ENCODE measurements at regions not wholly inside any gene's neighbourhood (a gene's known extent, or its start where the extent isn't known, plus 50 kb on each side); places are given as distances from the start of the nearest gene placed in this dataset.

DNA sequence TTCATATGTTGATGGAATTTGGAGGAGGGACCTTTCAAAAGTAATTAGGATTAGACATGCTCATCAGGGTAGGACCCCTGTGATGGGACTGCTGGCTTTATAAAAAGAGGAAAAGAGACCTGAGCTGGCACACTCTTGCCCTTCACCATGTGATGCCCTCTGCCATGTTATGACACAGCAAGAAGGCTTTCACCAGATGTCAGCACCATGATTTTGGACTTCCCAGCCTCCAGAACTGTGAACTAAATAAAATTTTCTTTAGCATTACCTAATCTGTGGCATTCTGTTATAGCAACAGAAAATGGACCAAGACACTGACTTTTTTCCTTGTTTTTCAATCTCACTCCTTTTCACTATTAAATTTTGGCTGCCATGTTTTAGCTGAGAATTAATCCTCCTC lies 105.0 kb upstream of the TMPO start:
- H3K27me3 ChIP-seq (replicated peaks; ENCODE audit: insufficient read depth) = no peaks in the 10 kb centered on the region
- no peaks in the 10 kb centered on the region for H3K36me3 ChIP-seq
- H3K9me3 ChIP-seq = no peaks in the 10 kb centered on the region
- H3K27ac ChIP-seq = no peak overlapping the region
- H3K4me3 ChIP-seq = no peak overlapping the region
- ATAC-seq (ENCODE audit: insufficient number of reproducible peaks, low FRiP score, low read depth) = no peak
- DNase-seq (ENCODE audit: low spot score) = no peak
- TF ChIP-seq, protein P1, sequence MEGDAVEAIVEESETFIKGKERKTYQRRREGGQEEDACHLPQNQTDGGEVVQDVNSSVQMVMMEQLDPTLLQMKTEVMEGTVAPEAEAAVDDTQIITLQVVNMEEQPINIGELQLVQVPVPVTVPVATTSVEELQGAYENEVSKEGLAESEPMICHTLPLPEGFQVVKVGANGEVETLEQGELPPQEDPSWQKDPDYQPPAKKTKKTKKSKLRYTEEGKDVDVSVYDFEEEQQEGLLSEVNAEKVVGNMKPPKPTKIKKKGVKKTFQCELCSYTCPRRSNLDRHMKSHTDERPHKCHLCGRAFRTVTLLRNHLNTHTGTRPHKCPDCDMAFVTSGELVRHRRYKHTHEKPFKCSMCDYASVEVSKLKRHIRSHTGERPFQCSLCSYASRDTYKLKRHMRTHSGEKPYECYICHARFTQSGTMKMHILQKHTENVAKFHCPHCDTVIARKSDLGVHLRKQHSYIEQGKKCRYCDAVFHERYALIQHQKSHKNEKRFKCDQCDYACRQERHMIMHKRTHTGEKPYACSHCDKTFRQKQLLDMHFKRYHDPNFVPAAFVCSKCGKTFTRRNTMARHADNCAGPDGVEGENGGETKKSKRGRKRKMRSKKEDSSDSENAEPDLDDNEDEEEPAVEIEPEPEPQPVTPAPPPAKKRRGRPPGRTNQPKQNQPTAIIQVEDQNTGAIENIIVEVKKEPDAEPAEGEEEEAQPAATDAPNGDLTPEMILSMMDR (IDR thresholded peaks at IDR 0.05) = no peak
- H3K4me1 ChIP-seq (ENCODE audit: control insufficient read depth in 1 of 2, low read depth in 2 of 2) = no peaks in the 10 kb centered on the region

DNA sequence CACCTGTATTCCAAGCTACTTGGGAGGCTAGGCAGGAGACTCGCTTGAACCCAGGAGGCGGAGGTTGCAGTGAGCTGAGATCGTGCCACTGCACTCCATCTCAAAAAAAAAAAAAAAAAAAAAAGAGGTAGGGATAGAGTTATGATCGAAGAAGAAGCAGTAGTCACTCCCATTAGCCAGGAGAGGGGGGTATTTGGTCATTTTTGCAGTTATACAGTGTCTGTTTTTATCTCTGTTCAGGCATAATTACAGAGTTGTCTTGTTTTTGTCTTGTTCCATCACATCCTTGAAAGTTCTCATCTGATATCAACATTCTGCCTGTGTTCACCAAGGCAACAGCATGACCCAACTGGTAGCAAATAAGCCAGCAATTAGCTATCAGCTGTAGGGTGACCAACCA lies 98.5 kb upstream of the TMPO start:
- no peaks in the 10 kb centered on the region for H3K36me3 ChIP-seq
- H3K27me3 ChIP-seq (replicated peaks; ENCODE audit: insufficient read depth) = no peaks in the 10 kb centered on the region
- peaks cover 12 to 28% of the 10 kb centered on the region in 2 donors for H3K4me1 ChIP-seq (ENCODE audit: control insufficient read depth in 1 of 2, low read depth in 2 of 2)
- H3K27ac ChIP-seq = peak overlapping the region in 1 of 2 donors; percentile 89
- DNase-seq (ENCODE audit: low spot score) (no peak), ATAC-seq (ENCODE audit: insufficient number of reproducible peaks, low FRiP score, low read depth) (no peak)
- TF ChIP-seq, protein P1 (IDR thresholded peaks at IDR 0.05) = no peak
- no peaks in the 10 kb centered on the region for H3K9me3 ChIP-seq
- no peak overlapping the region for H3K4me3 ChIP-seq

DNA sequence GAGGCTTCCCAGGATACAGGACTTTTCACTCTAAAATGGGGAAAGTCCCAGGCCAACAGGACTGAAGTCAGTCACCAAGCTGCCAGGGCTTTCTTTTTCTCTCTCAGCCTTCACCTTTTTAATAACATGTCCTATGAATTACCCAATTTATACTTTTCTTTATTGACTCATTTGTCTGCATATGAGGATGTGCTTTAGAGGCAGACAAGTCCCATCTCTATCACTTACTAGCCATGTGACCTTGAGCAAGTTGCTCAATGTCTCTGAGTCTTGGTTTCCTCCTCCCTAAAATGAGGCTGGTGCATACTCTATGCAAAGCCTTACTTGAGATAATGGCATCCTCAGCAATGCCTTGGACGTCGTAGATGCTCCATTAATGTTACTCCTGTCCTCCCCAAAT lies 98.1 kb upstream of the TMPO start:
- Histone ChIP-seq H3K4me3 (no peak overlapping the region), H3K9me3 (no peaks in the 10 kb centered on the region), H3K27me3 (replicated peaks; ENCODE audit: insufficient read depth) (no peaks in the 10 kb centered on the region), H3K4me1 (ENCODE audit: control insufficient read depth in 1 of 2, low read depth in 2 of 2) (peaks cover 12 to 28% of the 10 kb centered on the region in 2 donors), H3K27ac (peak overlapping the region in 1 of 2 donors; percentile 89), H3K36me3 (no peaks in the 10 kb centered on the region)
- TF ChIP-seq, protein P1 (IDR thresholded peaks at IDR 0.05) = no peak
- DNase-seq (ENCODE audit: low spot score) (no peak), ATAC-seq (ENCODE audit: insufficient number of reproducible peaks, low FRiP score, low read depth) (no peak)

DNA sequence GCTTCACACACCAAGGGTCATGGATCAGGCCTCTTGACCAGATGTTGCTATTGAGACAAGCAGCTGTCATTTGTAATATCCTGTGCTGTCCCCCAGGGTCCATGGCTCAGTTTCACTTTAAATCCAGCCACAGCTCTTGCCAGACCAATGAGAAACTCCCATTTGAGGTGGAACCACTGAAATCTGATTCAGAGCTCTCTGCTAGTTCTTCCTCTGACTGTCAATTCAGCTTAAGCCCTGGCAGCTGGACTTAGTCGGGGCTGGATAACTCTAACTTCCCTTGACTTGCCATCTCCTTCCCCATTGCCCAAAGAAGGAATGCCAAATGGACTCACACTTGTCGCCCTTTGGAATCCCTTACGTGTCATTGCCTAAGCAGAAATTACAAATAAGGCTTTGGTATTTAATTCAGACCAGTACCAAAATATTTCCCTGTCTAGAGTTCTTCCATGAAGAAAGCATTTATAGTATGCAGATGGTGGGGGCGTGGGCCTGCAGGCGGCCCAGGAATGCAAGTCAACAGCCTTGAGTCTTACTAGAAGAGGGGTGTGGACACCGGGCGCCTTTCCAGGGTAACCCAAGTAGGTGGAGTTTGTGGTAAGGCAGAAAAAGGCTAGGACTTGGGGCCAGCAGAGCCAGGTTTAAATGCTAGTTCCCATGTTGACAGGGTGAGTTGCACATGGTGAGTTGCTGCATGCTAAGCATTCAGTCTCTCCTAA lies 96.9 kb upstream of the TMPO start:
- TF ChIP-seq, protein P1 (IDR thresholded peaks at IDR 0.05) = no peak
- H3K27ac ChIP-seq = peak overlapping the region; percentile 79 to 89
- no peaks in the 10 kb centered on the region for H3K36me3 ChIP-seq
- peak overlapping the region; percentile 30 for H3K4me3 ChIP-seq
- H3K4me1 ChIP-seq (ENCODE audit: control insufficient read depth in 1 of 2, low read depth in 2 of 2) = peaks cover 12 to 28% of the 10 kb centered on the region in 2 donors
- DNase-seq (ENCODE audit: low spot score) = peak; percentile 88
- no peaks in the 10 kb centered on the region for H3K9me3 ChIP-seq
- ATAC-seq (ENCODE audit: insufficient number of reproducible peaks, low FRiP score, low read depth) = peak; percentile 90
- no peaks in the 10 kb centered on the region for H3K27me3 ChIP-seq (replicated peaks; ENCODE audit: insufficient read depth)

DNA sequence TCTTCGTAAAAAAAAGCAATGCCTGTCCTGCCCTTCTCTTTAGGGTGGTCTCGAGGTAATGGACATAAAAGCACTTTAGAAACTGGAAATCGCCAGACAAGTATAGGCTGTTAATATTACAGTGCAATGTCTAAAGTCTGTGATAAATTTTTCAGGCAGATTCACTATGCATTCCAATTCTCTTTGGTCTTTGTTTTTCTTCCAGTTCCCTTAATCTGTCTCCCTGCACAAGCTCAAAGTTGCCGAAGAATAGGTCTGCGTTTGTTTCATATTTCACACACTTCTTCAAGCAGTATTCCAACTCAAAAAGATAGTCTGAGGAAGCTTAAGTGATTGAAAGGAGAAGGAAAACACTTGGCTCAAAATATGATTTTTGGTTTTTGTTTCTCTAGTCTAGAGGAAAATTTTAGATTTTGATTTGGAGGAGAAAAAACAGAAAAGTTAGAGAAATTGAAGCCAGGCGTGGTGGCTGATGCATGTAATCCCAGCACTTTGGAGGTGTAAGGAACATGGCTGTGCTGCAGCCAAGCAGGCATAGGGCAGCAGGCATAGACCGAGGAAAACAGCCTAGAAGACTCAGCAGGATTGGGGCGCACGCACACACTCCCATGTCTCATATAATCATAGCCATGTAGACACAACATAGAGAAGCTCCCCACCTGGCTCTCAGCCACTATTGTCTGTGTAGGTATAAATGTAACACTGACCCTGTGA lies 96.2 kb upstream of the TMPO start:
- DNase-seq (ENCODE audit: low spot score) (no peak), ATAC-seq (ENCODE audit: insufficient number of reproducible peaks, low FRiP score, low read depth) (no peak)
- Histone ChIP-seq H3K36me3 (no peaks in the 10 kb centered on the region), H3K27me3 (replicated peaks; ENCODE audit: insufficient read depth) (no peaks in the 10 kb centered on the region), H3K27ac (peak overlapping the region; percentile 62 to 70), H3K9me3 (no peaks in the 10 kb centered on the region), H3K4me3 (peak overlapping the region; percentile 25), H3K4me1 (ENCODE audit: control insufficient read depth in 1 of 2, low read depth in 2 of 2) (peaks cover 12 to 28% of the 10 kb centered on the region in 2 donors)
- TF ChIP-seq, protein P1 (IDR thresholded peaks at IDR 0.05) = no peak
